Occipital lobe (tissue), 1 donor: ENCODE measurements at regions not wholly inside any gene's neighbourhood (a gene's known extent, or its start where the extent isn't known, plus 50 kb on each side); places are given as distances from the start of the nearest gene placed in this dataset.

Source experiments
- DNase-seq: peaks from one replicate; lab custom pipeline; 2025; lab: John Stamatoyannopoulos, UW

DNA sequence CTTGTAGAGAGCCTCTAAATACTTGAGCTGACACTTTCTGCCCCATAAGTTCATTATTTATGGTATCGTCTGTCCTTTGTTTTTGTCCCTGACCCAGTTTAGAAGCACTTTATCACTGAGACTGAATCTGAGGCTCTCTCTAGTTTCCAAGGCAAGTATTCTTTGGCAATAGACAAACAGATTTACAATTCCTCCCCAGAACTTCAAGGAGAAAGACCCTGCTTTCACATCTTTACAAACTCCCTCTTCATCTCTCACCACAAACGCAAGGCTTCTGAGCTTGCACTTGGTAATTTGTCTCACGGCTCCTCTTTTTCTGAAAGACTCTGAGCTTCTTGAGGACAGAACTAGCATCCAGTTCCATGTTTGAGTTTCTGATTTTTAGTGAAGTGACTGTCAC is 49.8 kb upstream of the PARP11 start:
- no peak for DNase-seq
